B cell (primary cell): ENCODE measurements at regions not wholly inside any gene's neighbourhood (a gene's known extent, or its start where the extent isn't known, plus 50 kb on each side); places are given as distances from the start of the nearest gene placed in this dataset.

ENCODE experiments used
- ATAC-seq: fragments of 200-7000 bp; cut with Tn5 transposase; one replicate; pipeline ENCODE4 v1.10.0; 2021; ENCODE audit warnings: low read depth, mild to moderate bottlenecking, moderate number of reproducible peaks, moderate library complexity
- CTCF ChIA-PET: fragments of 350-600 bp; sonication (Branson Sonifier 250); formaldehyde crosslinking; loops from one replicate; lab custom pipeline; 2021; ENCODE audit warnings: antibody characterized with exemption, inconsistent platforms; lab: Charles Lee
- POLR2A ChIA-PET: fragments of 350-600 bp; sonication (Branson Sonifier 250); formaldehyde crosslinking; loops from one replicate; lab custom pipeline; 2021; ENCODE audit warnings: antibody characterized with exemption; lab: Charles Lee
- DNase-seq: peaks from one replicate; pipeline ENCODE4 v3.0.0; 2013
- H2AFZ ChIP-seq: 2 replicates; pipeline ENCODE4 v1.6.1; 2012; ENCODE audit warnings: mild to moderate bottlenecking, low read depth, low read length; ENCODE audit not compliant: insufficient read depth, poor library complexity, severe bottlenecking
- H3K27ac ChIP-seq, 2 donors: 1 replicate in 1 of 2; 2 replicates in 1 of 2; pipeline ENCODE4 v1.5.1; 2012 to 2013; ENCODE audit warnings: low read length in 2 of 2, mild to moderate bottlenecking in 2 of 2, moderate library complexity in 1 of 2
- H3K27me3 ChIP-seq, 4 experiments: fragments of 200-600 bp in 1 of 4; sonication (generic) in 1 of 4; replicated peaks in 1 of 4; 1 replicate in 2 of 4; 2 replicates in 2 of 4; pipeline versions ENCODE4 v1.6.1 to v1.7.0; 2013 to 2016; ENCODE audit warnings: low read length in 3 of 4, mild to moderate bottlenecking in 2 of 4, mixed read lengths in 1 of 4, moderate library complexity in 1 of 4; ENCODE audit not compliant: insufficient read depth in 4 of 4, control insufficient read depth in 3 of 4; ENCODE audit errors: control extremely low read depth in 1 of 4
- H3K36me3 ChIP-seq, 2 experiments: replicated peaks in 1 of 2; 1 replicate in 1 of 2; 2 replicates in 1 of 2; pipeline versions ENCODE4 v1.6.1 to v1.7.1; 2013; ENCODE audit warnings: low read length in 1 of 2; ENCODE audit not compliant: insufficient read depth in 2 of 2, control insufficient read depth in 1 of 2; ENCODE audit errors: control extremely low read depth in 1 of 2, extremely low read depth in 1 of 2
- H3K4me1 ChIP-seq, 2 donors: fragments of 200-600 bp in 1 of 2; sonication (generic) in 1 of 2; 1 replicate in 1 of 2; 2 replicates in 1 of 2; pipeline versions ENCODE4 v1.5.1 to v1.6.1; 2013 to 2017; ENCODE audit warnings: low read length in 2 of 2; ENCODE audit not compliant: control insufficient read depth in 2 of 2, insufficient read depth in 2 of 2
- H3K4me2 ChIP-seq: replicated peaks from 2 replicates; pipeline ENCODE3; 2012; ENCODE audit warnings: mild to moderate bottlenecking, low read depth, low read length; ENCODE audit not compliant: poor library complexity, severe bottlenecking
- H3K4me3 ChIP-seq, 5 experiments: fragments of 200-600 bp in 1 of 5; sonication (generic) in 1 of 5; 1 replicate in 3 of 5; 2 replicates in 2 of 5; pipeline versions ENCODE4 v1.5.1 to v1.7.0; 2011 to 2016; ENCODE audit warnings: low read length in 4 of 5, mild to moderate bottlenecking in 4 of 5, low read depth in 2 of 5, control low read depth in 1 of 5, moderate library complexity in 1 of 5; ENCODE audit not compliant: insufficient read depth in 1 of 5; ENCODE audit errors: control extremely low read depth in 1 of 5, extremely low read depth in 1 of 5
- H3K79me2 ChIP-seq: fragments of 200-600 bp; sonication (generic); one replicate; pipeline ENCODE4 v1.6.0; 2016; ENCODE audit warnings: low read length; ENCODE audit not compliant: control insufficient read depth, insufficient read depth
- H3K9ac ChIP-seq: fragments of 200-600 bp; sonication (generic); 2 replicates; pipeline ENCODE4 v1.6.1; 2017; ENCODE audit warnings: mild to moderate bottlenecking, low read length, moderate library complexity
- H3K9me3 ChIP-seq, 3 donors: one replicate each; pipeline versions ENCODE4 v1.6.1 to v1.7.1; 2013; ENCODE audit warnings: low read length in 2 of 3; ENCODE audit not compliant: control insufficient read depth in 2 of 3, insufficient read depth in 1 of 3; ENCODE audit errors: control extremely low read depth in 1 of 3
- H4K20me1 ChIP-seq: 2 replicates; pipeline ENCODE4 v1.6.0; 2012; ENCODE audit warnings: mild to moderate bottlenecking, low read length; ENCODE audit not compliant: insufficient read depth, control insufficient read depth, poor library complexity, severe bottlenecking
- H3K27ac Mint-ChIP-seq: one replicate; pipeline ENCODE4 v1.8.0; 2021; ENCODE audit warnings: mixed read lengths
- H3K27me3 Mint-ChIP-seq: one replicate; pipeline ENCODE4 v1.8.0; 2021; ENCODE audit warnings: mixed read lengths
- H3K4me1 Mint-ChIP-seq: one replicate; pipeline ENCODE4 v1.8.0; 2021; ENCODE audit warnings: mixed read lengths
- H3K4me3 Mint-ChIP-seq: one replicate; pipeline ENCODE4 v1.8.0; 2021; ENCODE audit warnings: mixed read lengths
- H3K9me3 Mint-ChIP-seq: one replicate; pipeline ENCODE4 v1.8.0; 2022; ENCODE audit warnings: mixed read lengths; ENCODE audit not compliant: insufficient read depth
- CTCF ChIP-seq: fragments of 200-600 bp; IDR thresholded peaks from one replicate; pipeline ENCODE4 v1.8.0; 2022; ENCODE audit warnings: antibody characterized with exemption, mild to moderate bottlenecking
- EZH2 ChIP-seq: IDR thresholded peaks from 2 replicates; pipeline ENCODE4 v1.6.1; 2012; ENCODE audit warnings: borderline replicate concordance, low read depth, mild to moderate bottlenecking, moderate library complexity, low read length; ENCODE audit not compliant: insufficient read depth, poor library complexity, severe bottlenecking
- WGBS: methylation state at CpG from one replicate; pipeline ENCODE4 v1.1.5; 2013; ENCODE audit warnings: missing lambda C conversion rate; ENCODE audit not compliant: insufficient coverage; 5-methylcytosine and 5-hydroxymethylcytosine counted together
- intact Hi-C: fragments of 100-400 bp; cut with micrococcal nuclease; formaldehyde crosslinking; loops from one replicate; pipeline ENCODE4 v1.10.0; 2022

- TF ChIP-seq CTCF: no peak
- no peak for TF ChIP-seq EZH2
- Mint-ChIP-seq H3K27ac (no peak overlapping the region), H3K4me3 (no peak overlapping the region), H3K4me1 (no peaks in the 10 kb centered on the region), H3K27me3 (peaks cover 55% of the 10 kb centered on the region), H3K9me3 (no peaks in the 10 kb centered on the region)
- Histone ChIP-seq H3K9ac (no peak overlapping the region), H3K27ac (no peak overlapping the region), H2AFZ (no peak overlapping the region), H3K79me2 (no peaks in the 10 kb centered on the region), H3K4me2 (no peak overlapping the region), H4K20me1 (no peaks in the 10 kb centered on the region), H3K36me3 (no peaks in the 10 kb centered on the region), H3K4me3 (no peak overlapping the region), H3K9me3 (no peaks in the 10 kb centered on the region), H3K4me1 (no peaks in the 10 kb centered on the region), H3K27me3 (peaks cover 0 to 4% (median 3%) of the 10 kb centered on the region in 4 experiments)
- ATAC-seq: no peak
- ChIA-PET POLR2A (no interaction called here), CTCF (no interaction called here)
- WGBS: 83% methylated on average over 10 of the region's 13 CpGs
- intact Hi-C loops: no loop called here
- no peak for DNase-seq
Measured at GRCh38 chr2:216562696-216563435, 64.2 kb downstream of the RPL37A start.

- Mint-ChIP-seq H3K9me3 (no peaks in the 10 kb centered on the region), H3K4me3 (no peak overlapping the region)
- WGBS: 83% methylated on average over 2 of the region's 7 CpGs
Measured at GRCh38 chr2:216563646-216564045, 65.0 kb downstream of the RPL37A start.

More at GRCh38 chr2:216563646-216564045, 65.0 kb downstream of the RPL37A start:
- POLR2A ChIA-PET: no interaction called here
- ATAC-seq (no peak), DNase-seq (no peak)
- intact Hi-C loops: no loop called here
- peaks cover 52% of the 10 kb centered on the region for H3K27me3 Mint-ChIP-seq
- Histone ChIP-seq H3K36me3 (no peaks in the 10 kb centered on the region), H3K79me2 (no peaks in the 10 kb centered on the region), H4K20me1 (no peaks in the 10 kb centered on the region), H3K9me3 (no peaks in the 10 kb centered on the region), H3K9ac (no peak overlapping the region), H3K4me2 (no peak overlapping the region), H3K27me3 (peaks cover 0 to 3% (median 2%) of the 10 kb centered on the region in 4 experiments), H3K4me3 (no peak overlapping the region), H3K4me1 (no peaks in the 10 kb centered on the region), H3K27ac (no peak overlapping the region), H2AFZ (no peak overlapping the region)
- no peak overlapping the region for H3K27ac Mint-ChIP-seq
- no peak for TF ChIP-seq CTCF
- no peak for TF ChIP-seq EZH2
- CTCF ChIA-PET: no interaction called here
- H3K4me1 Mint-ChIP-seq: no peaks in the 10 kb centered on the region
